ENCODE measurements at regions not wholly inside any gene's neighbourhood (a gene's known extent, or its start where the extent isn't known, plus 50 kb on each side); places are given as distances from the start of the nearest gene placed in this dataset.

DNA sequence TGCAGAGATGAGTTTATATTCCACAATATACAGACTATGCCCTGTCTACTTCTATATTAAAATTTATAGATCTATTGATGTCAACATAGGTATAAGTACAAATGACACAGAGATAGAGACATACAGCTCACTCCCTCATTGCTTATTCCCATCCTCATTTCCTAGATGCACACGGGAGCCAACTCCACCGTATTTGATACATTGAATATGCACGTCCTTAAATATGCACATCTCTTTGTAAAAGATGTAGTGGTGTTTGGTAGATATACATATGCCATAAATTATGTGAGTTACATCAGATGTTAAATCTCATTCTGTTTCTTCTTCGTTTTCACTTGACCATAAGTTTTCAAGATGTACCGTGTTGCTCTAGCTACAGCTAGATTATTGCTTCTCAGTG is 179.2 kb upstream of the RAB6C start:
- no peak for TF ChIP-seq POLR2A (IDR thresholded peaks at IDR 0.05)
- TF ChIP-seq, protein P1, sequence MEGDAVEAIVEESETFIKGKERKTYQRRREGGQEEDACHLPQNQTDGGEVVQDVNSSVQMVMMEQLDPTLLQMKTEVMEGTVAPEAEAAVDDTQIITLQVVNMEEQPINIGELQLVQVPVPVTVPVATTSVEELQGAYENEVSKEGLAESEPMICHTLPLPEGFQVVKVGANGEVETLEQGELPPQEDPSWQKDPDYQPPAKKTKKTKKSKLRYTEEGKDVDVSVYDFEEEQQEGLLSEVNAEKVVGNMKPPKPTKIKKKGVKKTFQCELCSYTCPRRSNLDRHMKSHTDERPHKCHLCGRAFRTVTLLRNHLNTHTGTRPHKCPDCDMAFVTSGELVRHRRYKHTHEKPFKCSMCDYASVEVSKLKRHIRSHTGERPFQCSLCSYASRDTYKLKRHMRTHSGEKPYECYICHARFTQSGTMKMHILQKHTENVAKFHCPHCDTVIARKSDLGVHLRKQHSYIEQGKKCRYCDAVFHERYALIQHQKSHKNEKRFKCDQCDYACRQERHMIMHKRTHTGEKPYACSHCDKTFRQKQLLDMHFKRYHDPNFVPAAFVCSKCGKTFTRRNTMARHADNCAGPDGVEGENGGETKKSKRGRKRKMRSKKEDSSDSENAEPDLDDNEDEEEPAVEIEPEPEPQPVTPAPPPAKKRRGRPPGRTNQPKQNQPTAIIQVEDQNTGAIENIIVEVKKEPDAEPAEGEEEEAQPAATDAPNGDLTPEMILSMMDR (IDR thresholded peaks at IDR 0.05), result no peak
- 77 to 78% methylated on average over 5 of the region's 5 CpGs for WGBS, 2 donors
- H3K4me3 ChIP-seq (ENCODE audit: low read depth, poor library complexity, severe bottlenecking), result no peak overlapping the region
- intact Hi-C loops (cut with DNase I; ENCODE audit: low total_unique reads), result no loop called here
- DNase-seq (ENCODE audit: low spot score in 2 of 2), result no peak

DNA sequence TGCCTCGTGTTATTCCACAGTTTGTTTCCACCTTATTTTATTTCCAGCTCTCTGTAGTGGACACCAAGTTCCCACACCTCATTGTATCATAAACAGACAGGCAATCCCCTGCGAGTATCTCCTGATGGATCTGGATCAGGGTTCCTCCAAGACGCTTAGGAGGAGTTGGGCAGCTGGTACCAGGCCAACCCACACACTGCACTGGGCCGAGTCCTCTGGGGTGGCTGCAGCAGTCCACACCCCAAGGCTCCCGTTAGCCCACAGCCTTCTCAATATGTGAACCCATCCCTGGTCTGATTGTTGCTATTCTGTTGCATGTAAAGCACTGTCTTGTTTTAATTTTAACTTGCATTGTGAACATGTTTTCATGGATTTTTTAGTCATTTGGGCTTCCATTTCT is 178.8 kb upstream of the RAB6C start:
- intact Hi-C loops (cut with DNase I; ENCODE audit: low total_unique reads), result no loop called here

DNA sequence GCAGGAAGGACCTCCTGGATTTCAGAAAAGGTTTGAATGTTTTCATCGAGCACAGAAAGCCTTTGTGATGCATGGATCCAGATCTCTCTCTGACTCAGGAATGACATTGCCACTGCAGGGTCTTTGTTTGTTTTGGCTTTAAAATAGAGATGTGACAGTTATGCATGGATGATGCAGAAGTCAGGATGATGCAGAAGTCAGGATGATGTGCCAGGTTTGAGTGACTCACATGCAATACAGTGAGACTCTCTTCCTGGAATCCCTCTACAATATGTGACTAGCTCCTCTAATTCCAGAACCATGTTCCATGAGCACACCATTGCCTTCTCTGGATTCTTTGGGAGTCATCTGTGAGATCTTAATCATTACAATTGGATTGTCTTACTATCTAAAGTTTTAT is 177.9 kb upstream of the RAB6C start:
- no peak overlapping the region for H3K4me3 ChIP-seq (ENCODE audit: low read depth, poor library complexity, severe bottlenecking)
- TF ChIP-seq, protein P1 (IDR thresholded peaks at IDR 0.05), result no peak
- no peak for TF ChIP-seq POLR2A (IDR thresholded peaks at IDR 0.05)
- no peak for DNase-seq (ENCODE audit: low spot score in 2 of 2)
- 36 to 55% methylated on average over 1 of the region's 1 CpG for WGBS, 2 donors
- intact Hi-C loops (cut with DNase I; ENCODE audit: low total_unique reads), result no loop called here

More for the DNA sequence above, 178.8 kb upstream of the RAB6C start:
- TF ChIP-seq POLR2A (IDR thresholded peaks at IDR 0.05), result no peak
- TF ChIP-seq, protein P1 (IDR thresholded peaks at IDR 0.05), result no peak
- 63 to 65% methylated on average over 5 of the region's 5 CpGs for WGBS, 2 donors
- no peak overlapping the region for H3K4me3 ChIP-seq (ENCODE audit: low read depth, poor library complexity, severe bottlenecking)
- no peak for DNase-seq (ENCODE audit: low spot score in 2 of 2)

- no peak for DNase-seq (ENCODE audit: low spot score in 2 of 2)
- 76 to 79% methylated on average over 5 of the region's 5 CpGs for WGBS, 2 donors
- intact Hi-C loops (cut with DNase I; ENCODE audit: low total_unique reads), result no loop called here
- no peak overlapping the region for H3K4me3 ChIP-seq (ENCODE audit: low read depth, poor library complexity, severe bottlenecking)
- TF ChIP-seq, protein P1 (IDR thresholded peaks at IDR 0.05), result no peak
- no peak for TF ChIP-seq POLR2A (IDR thresholded peaks at IDR 0.05)
Measured at GRCh38 chr2:129802290-129802689, 177.2 kb upstream of the RAB6C start.

DNA sequence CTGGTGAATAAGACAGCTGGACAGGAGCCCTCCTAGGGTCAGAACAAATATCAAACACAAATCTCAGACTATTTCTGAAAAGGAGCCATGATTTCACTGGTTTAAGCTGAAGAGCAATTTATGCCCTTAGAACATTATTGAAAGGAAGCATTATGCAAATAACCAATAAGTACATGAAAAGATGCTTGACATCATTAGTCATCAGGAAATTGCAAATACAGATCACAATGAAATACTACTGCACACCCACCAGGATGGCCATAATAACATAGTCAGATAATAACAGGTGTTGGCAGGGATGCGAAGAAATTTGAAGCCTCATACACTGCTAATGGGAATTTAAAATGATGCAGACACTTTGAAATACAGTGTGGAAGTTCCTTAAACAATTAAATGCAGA is 176.4 kb upstream of the RAB6C start:
- H3K4me3 ChIP-seq (ENCODE audit: low read depth, poor library complexity, severe bottlenecking), result no peak overlapping the region
- DNase-seq (ENCODE audit: low spot score in 2 of 2), result no peak
- TF ChIP-seq, protein P1 (IDR thresholded peaks at IDR 0.05), result no peak
- no peak for TF ChIP-seq POLR2A (IDR thresholded peaks at IDR 0.05)
- WGBS, 2 donors, result 69 to 88% methylated on average over 1 of the region's 1 CpG
- intact Hi-C loops (cut with DNase I; ENCODE audit: low total_unique reads), result no loop called here

GRCh38 chr2:129803871-129804270 is 175.6 kb upstream of the RAB6C start:
- TF ChIP-seq, protein P1 (IDR thresholded peaks at IDR 0.05), result no peak
- TF ChIP-seq POLR2A (IDR thresholded peaks at IDR 0.05), result no peak
- 63 to 66% methylated on average over 3 of the region's 3 CpGs for WGBS, 2 donors
- no peak overlapping the region for H3K4me3 ChIP-seq (ENCODE audit: low read depth, poor library complexity, severe bottlenecking)
- intact Hi-C loops (cut with DNase I; ENCODE audit: low total_unique reads), result no loop called here
- DNase-seq (ENCODE audit: low spot score in 2 of 2), result no peak

Data from lower leg skin (tissue), 4 donors.